ENCODE measurements at regions not wholly inside any gene's neighbourhood (a gene's known extent, or its start where the extent isn't known, plus 50 kb on each side); places are given as distances from the start of the nearest gene placed in this dataset.

- no peak overlapping the region for H3K27ac Mint-ChIP-seq
- H3K4me3 Mint-ChIP-seq (ENCODE audit: low read depth) = no peak overlapping the region
- H3K36me3 Mint-ChIP-seq (ENCODE audit: insufficient read depth) = no peaks in the 10 kb centered on the region
- H3K9me3 Mint-ChIP-seq (ENCODE audit: low read depth) = no peaks in the 10 kb centered on the region
- H3K27me3 Mint-ChIP-seq = peaks cover 4% of the 10 kb centered on the region
- H3K4me1 Mint-ChIP-seq (ENCODE audit: low read depth) = peaks cover 2% of the 10 kb centered on the region
- no peak for TF ChIP-seq CTCF (IDR thresholded peaks at IDR 0.05; ENCODE audit: unreplicated experiment)
- no peak for DNase-seq (ENCODE audit: low spot score, unreplicated experiment)
These were observed 205.3 kb upstream of the TSHZ2 start for GRCh38 chr20:52766645-52767435.

- no peak for TF ChIP-seq CTCF (IDR thresholded peaks at IDR 0.05; ENCODE audit: unreplicated experiment)
- Mint-ChIP-seq H3K27me3 (no peaks in the 10 kb centered on the region), H3K27ac (no peak overlapping the region), H3K9me3 (ENCODE audit: low read depth) (no peaks in the 10 kb centered on the region), H3K36me3 (ENCODE audit: insufficient read depth) (no peaks in the 10 kb centered on the region), H3K4me1 (ENCODE audit: low read depth) (peaks cover 2% of the 10 kb centered on the region), H3K4me3 (ENCODE audit: low read depth) (no peak overlapping the region)
- DNase-seq (ENCODE audit: low spot score, unreplicated experiment) = no peak
These were observed 208.8 kb upstream of the TSHZ2 start for GRCh38 chr20:52763321-52763853.

- H3K9me3 Mint-ChIP-seq (ENCODE audit: low read depth) = no peaks in the 10 kb centered on the region
- H3K4me3 Mint-ChIP-seq (ENCODE audit: low read depth) = no peak overlapping the region
- H3K36me3 Mint-ChIP-seq (ENCODE audit: insufficient read depth) = no peaks in the 10 kb centered on the region
- no peak overlapping the region for H3K27ac Mint-ChIP-seq
- DNase-seq (ENCODE audit: low spot score, unreplicated experiment) = no peak
- H3K27me3 Mint-ChIP-seq = peaks cover 3% of the 10 kb centered on the region
- peaks cover 2% of the 10 kb centered on the region for H3K4me1 Mint-ChIP-seq (ENCODE audit: low read depth)
- TF ChIP-seq CTCF (IDR thresholded peaks at IDR 0.05; ENCODE audit: unreplicated experiment) = no peak
These were observed 210.3 kb upstream of the TSHZ2 start for GRCh38 chr20:52761867-52762266.

- no peaks in the 10 kb centered on the region for H3K36me3 Mint-ChIP-seq (ENCODE audit: insufficient read depth)
- peaks cover 2% of the 10 kb centered on the region for H3K4me1 Mint-ChIP-seq (ENCODE audit: low read depth)
- H3K27me3 Mint-ChIP-seq = peaks cover 4% of the 10 kb centered on the region
- H3K27ac Mint-ChIP-seq = no peak overlapping the region
- TF ChIP-seq CTCF (IDR thresholded peaks at IDR 0.05; ENCODE audit: unreplicated experiment) = no peak
- no peaks in the 10 kb centered on the region for H3K9me3 Mint-ChIP-seq (ENCODE audit: low read depth)
- no peak overlapping the region for H3K4me3 Mint-ChIP-seq (ENCODE audit: low read depth)
- no peak for DNase-seq (ENCODE audit: low spot score, unreplicated experiment)
These were observed 211.4 kb upstream of the TSHZ2 start for GRCh38 chr20:52760791-52761190.

GRCh38 chr20:52757411-52757810 is 214.7 kb upstream of the TSHZ2 start:
- peaks cover 2% of the 10 kb centered on the region for H3K9me3 Mint-ChIP-seq (ENCODE audit: low read depth)
- H3K4me1 Mint-ChIP-seq (ENCODE audit: low read depth) = no peaks in the 10 kb centered on the region
- no peaks in the 10 kb centered on the region for H3K36me3 Mint-ChIP-seq (ENCODE audit: insufficient read depth)
- H3K27ac Mint-ChIP-seq = no peak overlapping the region
- no peak for TF ChIP-seq CTCF (IDR thresholded peaks at IDR 0.05; ENCODE audit: unreplicated experiment)
- peaks cover 4% of the 10 kb centered on the region for H3K27me3 Mint-ChIP-seq
- DNase-seq (ENCODE audit: low spot score, unreplicated experiment) = no peak
- no peak overlapping the region for H3K4me3 Mint-ChIP-seq (ENCODE audit: low read depth)
